HFFc6 (cell line): ENCODE measurements at regions not wholly inside any gene's neighbourhood (a gene's known extent, or its start where the extent isn't known, plus 50 kb on each side); places are given as distances from the start of the nearest gene placed in this dataset.
A peak's percentile ranks its signal among the peaks of the same experiment; 100 is the strongest.

Source experiments
- DNase-seq: peaks from one replicate; pipeline ENCODE4 v3.0.0-alpha.2; 2018
- H3K27ac Mint-ChIP-seq: 2 replicates; pipeline ENCODE4 v1.8.0; 2020; ENCODE audit warnings: mild to moderate bottlenecking, mixed read lengths
- H3K27me3 Mint-ChIP-seq: 2 replicates; pipeline ENCODE4 v1.8.0; 2021; ENCODE audit warnings: mild to moderate bottlenecking, moderate library complexity, mixed read lengths; ENCODE audit not compliant: insufficient read depth
- H3K36me3 Mint-ChIP-seq: 2 replicates; pipeline ENCODE4 v1.8.0; 2021; ENCODE audit warnings: low read depth, mixed read lengths
- H3K4me1 Mint-ChIP-seq: 2 replicates; pipeline ENCODE4 v1.8.0; 2020; ENCODE audit warnings: low read depth, mixed read lengths
- H3K4me3 Mint-ChIP-seq: 2 replicates; pipeline ENCODE4 v1.8.0; 2020; ENCODE audit warnings: mild to moderate bottlenecking, moderate library complexity, mixed read lengths
- H3K9me3 Mint-ChIP-seq: 2 replicates; pipeline ENCODE4 v1.8.0; 2020; ENCODE audit warnings: mild to moderate bottlenecking, mixed read lengths
- TF ChIP-seq, protein P1 (sequence below): fragments of 200-600 bp; sonication (generic); IDR thresholded peaks from 2 replicates; pipeline ENCODE4 v1.5.0; 2021; ENCODE audit warnings: antibody characterized with exemption, mild to moderate bottlenecking

DNA sequence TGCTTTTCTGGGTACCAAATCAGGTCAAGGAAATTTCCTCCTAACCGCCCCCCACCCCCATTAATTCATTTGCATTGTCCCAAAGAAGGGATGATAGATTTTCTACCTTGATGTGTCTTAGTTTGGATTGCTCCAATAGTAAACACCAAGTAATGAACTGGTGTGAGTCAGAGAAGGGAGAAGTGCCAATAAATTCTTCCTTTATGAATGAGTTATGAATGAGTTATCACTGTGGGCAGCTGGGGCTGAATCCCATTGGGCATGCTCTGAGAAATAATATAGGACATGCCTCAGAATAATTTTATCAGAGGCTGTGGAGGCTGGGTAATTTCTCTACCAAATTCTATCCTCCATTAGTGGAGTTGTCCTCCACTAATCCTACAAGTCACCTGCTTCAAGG lies 277.9 kb upstream of the FLRT2 start:
- TF ChIP-seq, protein P1, sequence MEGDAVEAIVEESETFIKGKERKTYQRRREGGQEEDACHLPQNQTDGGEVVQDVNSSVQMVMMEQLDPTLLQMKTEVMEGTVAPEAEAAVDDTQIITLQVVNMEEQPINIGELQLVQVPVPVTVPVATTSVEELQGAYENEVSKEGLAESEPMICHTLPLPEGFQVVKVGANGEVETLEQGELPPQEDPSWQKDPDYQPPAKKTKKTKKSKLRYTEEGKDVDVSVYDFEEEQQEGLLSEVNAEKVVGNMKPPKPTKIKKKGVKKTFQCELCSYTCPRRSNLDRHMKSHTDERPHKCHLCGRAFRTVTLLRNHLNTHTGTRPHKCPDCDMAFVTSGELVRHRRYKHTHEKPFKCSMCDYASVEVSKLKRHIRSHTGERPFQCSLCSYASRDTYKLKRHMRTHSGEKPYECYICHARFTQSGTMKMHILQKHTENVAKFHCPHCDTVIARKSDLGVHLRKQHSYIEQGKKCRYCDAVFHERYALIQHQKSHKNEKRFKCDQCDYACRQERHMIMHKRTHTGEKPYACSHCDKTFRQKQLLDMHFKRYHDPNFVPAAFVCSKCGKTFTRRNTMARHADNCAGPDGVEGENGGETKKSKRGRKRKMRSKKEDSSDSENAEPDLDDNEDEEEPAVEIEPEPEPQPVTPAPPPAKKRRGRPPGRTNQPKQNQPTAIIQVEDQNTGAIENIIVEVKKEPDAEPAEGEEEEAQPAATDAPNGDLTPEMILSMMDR, result no peak
- no peak overlapping the region for H3K4me3 Mint-ChIP-seq
- H3K27ac Mint-ChIP-seq, result no peak overlapping the region
- DNase-seq, result peak; percentile 67
- H3K4me1 Mint-ChIP-seq, result peaks cover 30% of the 10 kb centered on the region
- H3K9me3 Mint-ChIP-seq, result no peaks in the 10 kb centered on the region
- no peaks in the 10 kb centered on the region for H3K36me3 Mint-ChIP-seq
- H3K27me3 Mint-ChIP-seq, result no peaks in the 10 kb centered on the region

DNA sequence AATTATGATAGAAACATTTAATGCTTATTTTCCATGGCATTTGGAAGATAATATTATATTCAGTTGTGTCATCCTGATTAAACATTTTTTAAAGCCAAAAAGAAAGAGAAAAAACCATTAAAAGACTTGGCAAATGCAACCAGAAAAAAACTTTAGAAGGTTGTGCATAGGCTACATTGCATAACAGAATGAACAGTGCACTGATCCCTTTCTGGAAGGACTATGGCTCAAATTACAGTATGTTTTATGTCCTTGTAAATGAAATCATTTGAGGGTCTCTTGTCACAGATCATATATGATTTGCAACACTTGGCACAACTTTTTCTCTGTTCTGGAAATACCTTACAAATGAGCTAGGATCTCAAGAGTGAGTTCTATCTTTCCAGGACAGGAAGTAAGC lies 275.2 kb upstream of the FLRT2 start:
- no peak for DNase-seq
- H3K27ac Mint-ChIP-seq, result no peak overlapping the region
- H3K36me3 Mint-ChIP-seq, result no peaks in the 10 kb centered on the region
- TF ChIP-seq, protein P1, result no peak
- peaks cover 18% of the 10 kb centered on the region for H3K4me1 Mint-ChIP-seq
- H3K4me3 Mint-ChIP-seq, result no peak overlapping the region
- H3K9me3 Mint-ChIP-seq, result no peaks in the 10 kb centered on the region
- H3K27me3 Mint-ChIP-seq, result no peaks in the 10 kb centered on the region

DNA sequence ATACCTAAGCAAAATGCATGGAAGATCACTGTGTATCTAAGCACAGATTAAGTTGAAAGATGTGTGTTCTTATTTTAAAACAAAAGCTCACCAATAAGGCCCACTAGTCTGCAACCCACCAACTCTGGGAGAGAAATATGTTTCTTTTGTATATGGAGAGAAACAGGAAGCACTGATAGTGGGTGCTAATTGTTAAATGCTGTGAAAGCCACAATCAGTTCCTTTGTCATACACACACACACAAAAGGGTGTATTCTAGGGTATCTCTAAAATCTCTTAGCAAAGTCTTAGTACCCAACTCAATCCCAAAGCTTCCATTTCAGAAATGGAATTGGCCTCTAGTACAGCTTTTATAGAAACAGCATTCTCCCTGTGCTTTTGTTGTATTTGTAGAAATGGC lies 272.7 kb upstream of the FLRT2 start:
- DNase-seq, result no peak
- Mint-ChIP-seq H3K4me1 (peaks cover 8% of the 10 kb centered on the region), H3K9me3 (no peaks in the 10 kb centered on the region), H3K27ac (no peak overlapping the region), H3K36me3 (no peaks in the 10 kb centered on the region), H3K4me3 (no peak overlapping the region), H3K27me3 (no peaks in the 10 kb centered on the region)
- TF ChIP-seq, protein P1, result no peak

DNA sequence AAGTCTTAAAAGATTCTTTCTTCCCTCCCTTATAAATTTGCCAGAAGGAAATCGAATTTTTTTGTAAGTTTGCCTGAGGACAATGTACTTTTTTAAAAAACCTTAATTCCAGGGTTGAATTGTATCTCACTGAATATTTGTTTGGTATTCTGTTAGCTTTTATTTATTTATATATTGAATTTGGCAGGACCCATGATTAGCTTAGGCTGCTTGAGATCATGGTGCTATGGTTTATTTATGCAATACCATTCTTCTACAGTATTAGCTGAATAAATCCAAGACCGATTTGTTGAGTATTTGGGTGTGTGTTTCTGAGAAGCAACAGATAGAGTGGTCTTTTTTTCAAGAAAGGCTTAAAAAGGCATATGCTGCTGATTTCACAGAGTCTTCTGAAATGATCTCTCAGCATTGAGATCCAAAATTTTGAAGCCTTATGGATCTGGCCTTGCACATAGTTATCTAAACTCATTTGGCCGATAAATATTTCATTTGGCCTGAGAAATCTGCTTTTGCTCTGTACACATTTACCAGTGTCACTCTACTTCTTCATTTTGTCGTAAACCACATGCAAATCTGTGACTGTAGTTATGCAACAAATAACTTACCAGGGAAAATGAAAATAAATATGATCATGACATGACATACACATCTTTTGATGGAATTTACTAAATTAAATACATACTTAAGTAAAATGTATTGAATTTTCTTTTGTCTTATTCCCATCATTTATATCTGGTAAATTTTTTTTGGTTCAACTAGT lies 265.8 kb upstream of the FLRT2 start:
- H3K36me3 Mint-ChIP-seq, result 0 out of 2 replicates have a peak, but pooled peaks cover 4% of the 10 kb centered on the region
- no peak for DNase-seq
- H3K9me3 Mint-ChIP-seq, result no peaks in the 10 kb centered on the region
- no peaks in the 10 kb centered on the region for H3K4me1 Mint-ChIP-seq
- TF ChIP-seq, protein P1, result no peak
- H3K4me3 Mint-ChIP-seq, result no peak overlapping the region
- H3K27me3 Mint-ChIP-seq, result 0 out of 2 replicates have a peak, but pooled peaks cover 1% of the 10 kb centered on the region
- no peak overlapping the region for H3K27ac Mint-ChIP-seq

DNA sequence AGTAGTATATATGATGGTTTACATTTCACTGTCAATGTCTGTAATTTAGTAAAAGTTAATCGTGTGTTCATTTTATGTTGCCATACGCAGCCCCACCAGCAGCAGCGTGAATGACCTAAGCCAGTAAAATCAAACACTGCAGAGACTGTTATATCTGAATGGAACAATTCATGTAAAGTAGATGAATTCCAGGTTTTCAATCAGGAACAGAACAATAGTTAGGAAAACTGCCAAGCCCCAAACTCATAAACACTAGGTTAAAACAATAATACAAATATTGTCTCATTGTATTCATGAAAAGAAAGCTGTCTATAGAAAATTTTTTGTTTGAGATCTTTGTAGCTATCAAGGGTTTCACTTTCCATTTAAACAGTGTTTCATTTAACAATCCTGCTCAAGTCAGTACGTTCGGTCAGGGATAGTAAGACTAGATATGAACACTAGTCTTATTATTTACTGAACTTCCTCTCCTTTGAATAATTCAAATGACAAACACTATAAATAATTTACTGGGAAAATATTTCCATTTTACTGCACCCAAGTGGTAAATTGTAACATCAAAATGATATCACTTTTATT lies 256.8 kb upstream of the FLRT2 start:
- Mint-ChIP-seq H3K4me3 (peak overlapping the region; percentile 61; the same call in 1 of the 2 replicates), H3K27ac (no peak overlapping the region), H3K4me1 (peaks cover 9% of the 10 kb centered on the region), H3K36me3 (no peaks in the 10 kb centered on the region), H3K27me3 (no peaks in the 10 kb centered on the region), H3K9me3 (no peaks in the 10 kb centered on the region)
- TF ChIP-seq, protein P1, result no peak
- DNase-seq, result no peak
